ENCODE measurements at regions not wholly inside any gene's neighbourhood (a gene's known extent, or its start where the extent isn't known, plus 50 kb on each side); places are given as distances from the start of the nearest gene placed in this dataset.

DNA sequence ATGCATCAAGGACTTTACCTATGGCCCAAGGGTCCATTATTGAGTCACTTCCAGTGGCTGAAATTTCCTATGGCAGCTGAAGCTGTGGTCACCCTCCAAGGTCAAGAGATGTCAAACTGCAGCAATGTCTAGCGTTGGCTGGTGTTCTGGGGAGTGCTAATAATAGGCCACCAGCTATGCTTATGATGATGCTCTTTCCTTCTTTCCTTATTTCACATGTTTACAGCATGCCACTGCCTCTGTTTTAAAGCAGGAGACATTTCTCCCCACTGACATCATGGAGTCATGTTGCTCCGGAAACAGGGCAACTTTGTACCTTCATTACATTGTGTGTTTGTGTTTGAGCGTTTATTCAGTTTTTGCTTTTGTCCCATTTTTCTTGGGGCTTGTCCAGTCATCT is 62.6 kb upstream of the CYYR1 start:
- H3K27ac ChIP-seq = no peak overlapping the region
- TF ChIP-seq, protein P1, sequence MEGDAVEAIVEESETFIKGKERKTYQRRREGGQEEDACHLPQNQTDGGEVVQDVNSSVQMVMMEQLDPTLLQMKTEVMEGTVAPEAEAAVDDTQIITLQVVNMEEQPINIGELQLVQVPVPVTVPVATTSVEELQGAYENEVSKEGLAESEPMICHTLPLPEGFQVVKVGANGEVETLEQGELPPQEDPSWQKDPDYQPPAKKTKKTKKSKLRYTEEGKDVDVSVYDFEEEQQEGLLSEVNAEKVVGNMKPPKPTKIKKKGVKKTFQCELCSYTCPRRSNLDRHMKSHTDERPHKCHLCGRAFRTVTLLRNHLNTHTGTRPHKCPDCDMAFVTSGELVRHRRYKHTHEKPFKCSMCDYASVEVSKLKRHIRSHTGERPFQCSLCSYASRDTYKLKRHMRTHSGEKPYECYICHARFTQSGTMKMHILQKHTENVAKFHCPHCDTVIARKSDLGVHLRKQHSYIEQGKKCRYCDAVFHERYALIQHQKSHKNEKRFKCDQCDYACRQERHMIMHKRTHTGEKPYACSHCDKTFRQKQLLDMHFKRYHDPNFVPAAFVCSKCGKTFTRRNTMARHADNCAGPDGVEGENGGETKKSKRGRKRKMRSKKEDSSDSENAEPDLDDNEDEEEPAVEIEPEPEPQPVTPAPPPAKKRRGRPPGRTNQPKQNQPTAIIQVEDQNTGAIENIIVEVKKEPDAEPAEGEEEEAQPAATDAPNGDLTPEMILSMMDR (conservative IDR thresholded peaks at IDR 0.05) = no peak

DNA sequence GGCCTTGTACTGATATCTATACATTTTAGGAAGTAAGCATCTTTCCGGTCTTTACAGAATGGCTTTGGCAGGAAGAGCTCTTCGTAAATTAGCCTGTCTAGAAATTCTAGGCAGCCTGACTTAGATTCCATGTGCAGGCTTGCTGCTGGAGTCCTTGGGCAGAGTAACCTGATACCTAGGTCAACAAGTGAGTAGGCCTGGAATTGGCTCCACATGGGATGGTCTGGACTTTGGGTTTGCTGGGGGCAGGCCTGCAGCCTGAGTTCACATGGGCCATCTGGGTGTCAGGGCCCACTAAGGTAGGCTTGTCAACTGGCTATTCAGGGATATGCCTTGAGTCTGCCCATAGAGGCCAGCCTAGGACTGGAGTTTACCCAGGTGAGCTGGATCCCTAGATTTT is 59.6 kb upstream of the CYYR1 start:
- H3K27ac ChIP-seq = no peak overlapping the region
- TF ChIP-seq, protein P1 (conservative IDR thresholded peaks at IDR 0.05) = no peak

DNA sequence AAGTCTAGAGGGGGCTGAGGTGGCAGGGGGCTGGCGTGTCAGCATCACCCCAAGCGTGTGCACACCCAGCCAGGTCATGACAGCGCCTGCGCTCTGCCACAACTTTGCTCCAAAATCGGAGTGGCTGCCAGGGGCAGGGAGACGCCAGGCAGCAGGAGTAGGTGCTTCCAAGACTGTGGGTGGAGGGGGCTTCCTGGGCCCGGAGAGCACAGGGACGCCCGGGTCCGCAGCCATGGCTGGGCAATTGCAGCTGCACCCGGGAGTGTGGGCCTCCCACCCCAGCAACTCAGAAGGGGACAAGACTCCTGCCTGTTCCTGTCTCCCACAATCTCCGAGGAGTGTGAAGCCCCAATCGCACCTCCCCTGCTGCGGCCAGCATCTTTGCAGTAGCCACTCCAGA is 53.1 kb upstream of the CYYR1 start:
- no peak overlapping the region for H3K27ac ChIP-seq
- TF ChIP-seq, protein P1 (conservative IDR thresholded peaks at IDR 0.05) = no peak

DNA sequence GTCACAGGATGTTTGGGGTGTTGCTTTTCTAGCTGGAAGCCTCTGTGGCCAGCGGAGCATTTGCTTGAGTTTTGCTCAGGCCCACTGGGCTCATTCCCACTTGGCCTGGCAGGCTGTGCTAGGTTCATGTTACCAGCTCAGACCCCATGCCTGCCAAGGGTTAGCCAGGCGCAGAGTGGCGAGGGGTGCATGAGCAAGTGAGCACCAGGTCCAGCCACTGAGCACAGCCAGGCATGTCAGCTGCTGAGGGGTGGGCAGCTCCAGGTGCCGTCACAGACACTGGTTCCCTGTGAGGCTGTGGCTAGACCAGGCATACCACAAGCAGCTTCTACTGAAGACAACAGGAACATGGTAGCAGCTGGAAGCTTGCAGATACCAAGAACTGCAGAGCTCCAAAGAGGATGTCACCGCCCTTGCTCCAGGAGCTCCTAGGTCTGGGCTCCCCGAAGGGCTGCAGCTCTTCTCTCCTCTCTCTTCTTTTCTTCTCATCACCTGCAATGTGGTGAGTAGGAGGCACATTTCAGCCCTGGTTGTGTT is 52.0 kb upstream of the CYYR1 start:
- no peak overlapping the region for H3K27ac ChIP-seq
- TF ChIP-seq, protein P1 (conservative IDR thresholded peaks at IDR 0.05) = no peak

Data from VCaP (cell line).